Breast epithelium (tissue), 3 donors: ENCODE measurements at regions not wholly inside any gene's neighbourhood (a gene's known extent, or its start where the extent isn't known, plus 50 kb on each side); places are given as distances from the start of the nearest gene placed in this dataset.
A peak's percentile ranks its signal among the peaks of the same experiment; 100 is the strongest.

Source experiments
- POLR2A ChIP-seq: fragments of 450-650 bp; IDR thresholded peaks from one replicate; pipeline ENCODE4 v1.6.1; 2016; ENCODE audit warnings: antibody characterized with exemption, mild to moderate bottlenecking, moderate library complexity
- TF ChIP-seq, protein P1 (sequence below), 3 donors: fragments of 450-650 bp; IDR thresholded peaks; one replicate each; pipeline ENCODE4 v1.5.1; 2016 to 2017; ENCODE audit warnings: antibody characterized with exemption in 3 of 3, mild to moderate bottlenecking in 3 of 3, moderate library complexity in 3 of 3

DNA sequence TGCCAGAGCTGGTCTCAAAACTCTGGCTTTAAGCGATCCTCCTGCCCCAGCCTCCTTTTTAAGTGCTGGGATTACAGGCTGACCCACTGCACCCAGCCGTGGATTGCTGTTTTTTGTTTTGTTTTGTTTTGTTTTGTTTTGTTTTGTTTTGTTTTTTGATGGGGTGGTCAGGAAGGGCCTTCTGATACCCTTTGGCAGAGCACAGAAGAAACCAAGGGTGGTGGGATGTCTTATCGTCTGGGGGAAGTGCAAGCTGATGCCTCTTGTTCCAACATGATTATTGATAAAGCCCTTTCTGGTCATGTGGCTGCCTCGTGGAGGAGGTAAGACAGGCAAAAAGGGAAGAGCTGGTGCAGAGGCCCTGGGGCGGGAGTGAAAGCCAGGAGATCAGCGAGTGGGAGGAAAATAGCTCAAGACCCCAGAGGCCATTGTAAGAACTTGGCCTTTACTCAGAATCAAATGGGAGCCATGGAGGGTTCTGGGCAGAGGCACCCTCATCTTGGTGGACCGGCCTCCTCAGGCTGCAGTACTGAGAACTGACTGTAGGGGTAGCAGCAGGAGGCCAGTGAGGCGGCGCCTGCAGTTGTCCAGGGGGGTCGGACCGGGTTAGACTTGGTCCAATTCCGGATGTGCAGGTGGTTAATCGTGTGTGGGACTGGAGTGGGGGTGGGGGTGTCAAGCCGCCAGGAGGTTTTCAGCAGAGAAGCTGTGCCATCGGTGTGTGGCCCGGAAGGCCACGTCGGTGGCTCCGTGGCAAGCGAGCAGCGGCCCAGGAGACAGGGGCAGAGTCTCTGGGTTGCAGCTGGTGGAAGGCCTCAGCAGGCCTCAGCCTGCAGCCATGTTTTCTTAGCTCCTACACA is 84.4 kb upstream of the GSE1 start:
- no peak for TF ChIP-seq POLR2A
- TF ChIP-seq, protein P1, sequence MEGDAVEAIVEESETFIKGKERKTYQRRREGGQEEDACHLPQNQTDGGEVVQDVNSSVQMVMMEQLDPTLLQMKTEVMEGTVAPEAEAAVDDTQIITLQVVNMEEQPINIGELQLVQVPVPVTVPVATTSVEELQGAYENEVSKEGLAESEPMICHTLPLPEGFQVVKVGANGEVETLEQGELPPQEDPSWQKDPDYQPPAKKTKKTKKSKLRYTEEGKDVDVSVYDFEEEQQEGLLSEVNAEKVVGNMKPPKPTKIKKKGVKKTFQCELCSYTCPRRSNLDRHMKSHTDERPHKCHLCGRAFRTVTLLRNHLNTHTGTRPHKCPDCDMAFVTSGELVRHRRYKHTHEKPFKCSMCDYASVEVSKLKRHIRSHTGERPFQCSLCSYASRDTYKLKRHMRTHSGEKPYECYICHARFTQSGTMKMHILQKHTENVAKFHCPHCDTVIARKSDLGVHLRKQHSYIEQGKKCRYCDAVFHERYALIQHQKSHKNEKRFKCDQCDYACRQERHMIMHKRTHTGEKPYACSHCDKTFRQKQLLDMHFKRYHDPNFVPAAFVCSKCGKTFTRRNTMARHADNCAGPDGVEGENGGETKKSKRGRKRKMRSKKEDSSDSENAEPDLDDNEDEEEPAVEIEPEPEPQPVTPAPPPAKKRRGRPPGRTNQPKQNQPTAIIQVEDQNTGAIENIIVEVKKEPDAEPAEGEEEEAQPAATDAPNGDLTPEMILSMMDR (IDR thresholded peaks at IDR 0.05), result peak in 2 of 3 donors; percentile 22 to 32
